Activated CD4-positive, alpha-beta T cell treated with anti-CD3 and anti-CD28 coated beads, Interleukin-2, amount 10 ng/mL, durations not matched to agents 7 days and 5 days (primary cell): ENCODE measurements at regions not wholly inside any gene's neighbourhood (a gene's known extent, or its start where the extent isn't known, plus 50 kb on each side); places are given as distances from the start of the nearest gene placed in this dataset.
A peak's percentile ranks its signal among the peaks of the same experiment; 100 is the strongest.

ENCODE experiments used
- CTCF ChIA-PET: fragments of 350-600 bp; sonication (Branson Sonifier 250); formaldehyde crosslinking; loops from one replicate; lab custom pipeline; 2021; ENCODE audit warnings: antibody characterized with exemption; lab: Charles Lee
- POLR2A ChIA-PET: fragments of 350-600 bp; sonication (Branson Sonifier 250); formaldehyde crosslinking; loops from one replicate; lab custom pipeline; 2021; ENCODE audit warnings: antibody characterized with exemption; lab: Charles Lee
- DNase-seq: peaks from one replicate; pipeline ENCODE4 v3.0.0-alpha.2; 2020
- H3K27ac Mint-ChIP-seq: one replicate; pipeline ENCODE4 v1.8.0; 2021; ENCODE audit warnings: mild to moderate bottlenecking, moderate library complexity, mixed read lengths
- H3K27me3 Mint-ChIP-seq: one replicate; pipeline ENCODE4 v1.8.0; 2021; ENCODE audit warnings: mixed read lengths
- H3K36me3 Mint-ChIP-seq: one replicate; pipeline ENCODE4 v1.8.0; 2021; ENCODE audit warnings: low read depth, mixed read lengths
- H3K4me1 Mint-ChIP-seq: one replicate; pipeline ENCODE4 v1.8.0; 2021; ENCODE audit warnings: mixed read lengths
- H3K4me3 Mint-ChIP-seq: one replicate; pipeline ENCODE4 v1.8.0; 2021; ENCODE audit warnings: mild to moderate bottlenecking, moderate library complexity, mixed read lengths
- H3K9me3 Mint-ChIP-seq: one replicate; pipeline ENCODE4 v1.8.0; 2021; ENCODE audit warnings: mixed read lengths

GRCh38 chr18:47758000-47758399 is 172.5 kb downstream of the SMAD2 start:
- Mint-ChIP-seq H3K27me3 (peaks cover 16% of the 10 kb centered on the region), H3K4me1 (peaks cover 3% of the 10 kb centered on the region), H3K27ac (no peak overlapping the region), H3K4me3 (no peak overlapping the region), H3K36me3 (no peaks in the 10 kb centered on the region), H3K9me3 (peaks cover 3% of the 10 kb centered on the region)
- no peak for DNase-seq
- ChIA-PET CTCF (no interaction called here), POLR2A (no interaction called here)

- peak; percentile 63 for DNase-seq
- peaks cover 8% of the 10 kb centered on the region for H3K27me3 Mint-ChIP-seq
- H3K4me3 Mint-ChIP-seq: no peak overlapping the region
- peaks cover 3% of the 10 kb centered on the region for H3K4me1 Mint-ChIP-seq
- H3K9me3 Mint-ChIP-seq: peaks cover 3% of the 10 kb centered on the region
- no peaks in the 10 kb centered on the region for H3K36me3 Mint-ChIP-seq
- ChIA-PET POLR2A (no interaction called here), CTCF (interaction anchor here (0.6 to 0.7 kb wide), 2 partner anchors 57 to 259 kb away, joined by 3 to 4 read pairs; no protein-coding TSS in a partner anchor)
- H3K27ac Mint-ChIP-seq: no peak overlapping the region
Measured at GRCh38 chr18:47756364-47757016, 174.0 kb downstream of the SMAD2 start.

GRCh38 chr18:47755102-47755456 is 175.4 kb downstream of the SMAD2 start:
- POLR2A ChIA-PET: no interaction called here
- H3K9me3 Mint-ChIP-seq: peaks cover 1% of the 10 kb centered on the region
- H3K36me3 Mint-ChIP-seq: no peaks in the 10 kb centered on the region
- no peak for DNase-seq
- CTCF ChIA-PET: no interaction called here
- peaks cover 3% of the 10 kb centered on the region for H3K4me1 Mint-ChIP-seq
- H3K4me3 Mint-ChIP-seq: no peak overlapping the region
- peaks cover 6% of the 10 kb centered on the region for H3K27me3 Mint-ChIP-seq
- H3K27ac Mint-ChIP-seq: no peak overlapping the region

- Mint-ChIP-seq H3K27ac (no peak overlapping the region), H3K36me3 (no peaks in the 10 kb centered on the region), H3K4me3 (no peak overlapping the region), H3K4me1 (peaks cover 3% of the 10 kb centered on the region), H3K9me3 (no peaks in the 10 kb centered on the region), H3K27me3 (peaks cover 2% of the 10 kb centered on the region)
- CTCF ChIA-PET: no interaction called here
- POLR2A ChIA-PET: no interaction called here
- peak; percentile 56 for DNase-seq
Measured at GRCh38 chr18:47754311-47755101, 176.0 kb downstream of the SMAD2 start.

GRCh38 chr18:47752796-47753645 is 177.4 kb downstream of the SMAD2 start:
- POLR2A ChIA-PET: no interaction called here
- no peak overlapping the region for H3K4me3 Mint-ChIP-seq

GRCh38 chr18:47750889-47751423 is 179.5 kb downstream of the SMAD2 start:
- Mint-ChIP-seq H3K27ac (no peak overlapping the region), H3K9me3 (no peaks in the 10 kb centered on the region), H3K4me3 (no peak overlapping the region), H3K27me3 (peaks cover 2% of the 10 kb centered on the region), H3K36me3 (no peaks in the 10 kb centered on the region), H3K4me1 (peaks cover 6% of the 10 kb centered on the region)
- POLR2A ChIA-PET: no interaction called here
- DNase-seq: no peak
- CTCF ChIA-PET: no interaction called here

More at GRCh38 chr18:47752796-47753645, 177.4 kb downstream of the SMAD2 start:
- no peaks in the 10 kb centered on the region for H3K36me3 Mint-ChIP-seq
- peaks cover 6% of the 10 kb centered on the region for H3K4me1 Mint-ChIP-seq
- H3K27ac Mint-ChIP-seq: no peak overlapping the region
- CTCF ChIA-PET: no interaction called here
- peaks cover under 1% of the 10 kb centered on the region for H3K27me3 Mint-ChIP-seq
- no peaks in the 10 kb centered on the region for H3K9me3 Mint-ChIP-seq
- no peak for DNase-seq

- DNase-seq: no peak
- Mint-ChIP-seq H3K9me3 (no peaks in the 10 kb centered on the region), H3K4me3 (no peak overlapping the region), H3K4me1 (peaks cover 5% of the 10 kb centered on the region), H3K36me3 (no peaks in the 10 kb centered on the region), H3K27me3 (peaks cover 2% of the 10 kb centered on the region), H3K27ac (no peak overlapping the region)
- CTCF ChIA-PET: interaction anchor here (1.0 kb wide), 2 partner anchors 535 to 699 kb away, joined by 3 read pairs; no protein-coding TSS in a partner anchor
- POLR2A ChIA-PET: no interaction called here
Measured at GRCh38 chr18:47749600-47749973, 180.9 kb downstream of the SMAD2 start.

GRCh38 chr18:47748847-47749599 is 181.4 kb downstream of the SMAD2 start:
- ChIA-PET CTCF (interaction anchor here (0.6 to 1.1 kb wide), 13 partner anchors 8 to 699 kb away, joined by 3 to 4 read pairs (median 3); no protein-coding TSS in a partner anchor), POLR2A (no interaction called here)
- Mint-ChIP-seq H3K27me3 (peaks cover 2% of the 10 kb centered on the region), H3K36me3 (no peaks in the 10 kb centered on the region), H3K9me3 (no peaks in the 10 kb centered on the region), H3K4me3 (no peak overlapping the region), H3K4me1 (peaks cover 3% of the 10 kb centered on the region), H3K27ac (no peak overlapping the region)
- peak; percentile 82 for DNase-seq

GRCh38 chr18:47748093-47748796 is 182.2 kb downstream of the SMAD2 start:
- DNase-seq: no peak
- peaks cover 3% of the 10 kb centered on the region for H3K4me1 Mint-ChIP-seq
- no peak overlapping the region for H3K4me3 Mint-ChIP-seq
- no peaks in the 10 kb centered on the region for H3K9me3 Mint-ChIP-seq
- POLR2A ChIA-PET: no interaction called here
- no peak overlapping the region for H3K27ac Mint-ChIP-seq
- CTCF ChIA-PET: interaction anchor here (0.6 to 1.1 kb wide), 12 partner anchors 7 to 698 kb away, joined by 3 to 4 read pairs (median 3); no protein-coding TSS in a partner anchor
- H3K36me3 Mint-ChIP-seq: no peaks in the 10 kb centered on the region
- H3K27me3 Mint-ChIP-seq: peaks cover 3% of the 10 kb centered on the region

GRCh38 chr18:47747260-47747795 is 183.1 kb downstream of the SMAD2 start:
- no peaks in the 10 kb centered on the region for H3K9me3 Mint-ChIP-seq
- no peak for DNase-seq
- peaks cover 8% of the 10 kb centered on the region for H3K27me3 Mint-ChIP-seq
- no peaks in the 10 kb centered on the region for H3K36me3 Mint-ChIP-seq
- peaks cover 3% of the 10 kb centered on the region for H3K4me1 Mint-ChIP-seq
- POLR2A ChIA-PET: no interaction called here
- no peak overlapping the region for H3K4me3 Mint-ChIP-seq
- CTCF ChIA-PET: no interaction called here
- H3K27ac Mint-ChIP-seq: no peak overlapping the region

GRCh38 chr18:47746615-47747014 is 183.8 kb downstream of the SMAD2 start:
- peaks cover 15% of the 10 kb centered on the region for H3K27me3 Mint-ChIP-seq
- POLR2A ChIA-PET: no interaction called here
- H3K36me3 Mint-ChIP-seq: no peaks in the 10 kb centered on the region
- DNase-seq: no peak
- no peaks in the 10 kb centered on the region for H3K9me3 Mint-ChIP-seq
- CTCF ChIA-PET: no interaction called here
- H3K4me3 Mint-ChIP-seq: no peak overlapping the region
- peaks cover 3% of the 10 kb centered on the region for H3K4me1 Mint-ChIP-seq
- no peak overlapping the region for H3K27ac Mint-ChIP-seq
